Immature natural killer cell (primary cell): ENCODE measurements at regions not wholly inside any gene's neighbourhood (a gene's known extent, or its start where the extent isn't known, plus 50 kb on each side); places are given as distances from the start of the nearest gene placed in this dataset.

Experiments used
- DNase-seq, 3 donors: peaks; one replicate each; pipeline ENCODE4 v3.0.0; 2022; ENCODE audit warnings: mixed read lengths in 1 of 3
- H3K27ac Mint-ChIP-seq, 6 donors: one replicate each; pipeline ENCODE4 v1.8.0; 2020; ENCODE audit warnings: mixed read lengths in 6 of 6, mild to moderate bottlenecking in 5 of 6, inconsistent platforms in 4 of 6, moderate library complexity in 3 of 6
- H3K27me3 Mint-ChIP-seq, 3 donors: one replicate each; pipeline ENCODE4 v1.8.0; 2020 to 2021; ENCODE audit warnings: low read depth in 3 of 3, mild to moderate bottlenecking in 3 of 3, mixed read lengths in 3 of 3, moderate library complexity in 3 of 3, inconsistent platforms in 1 of 3
- H3K36me3 Mint-ChIP-seq, 3 donors: one replicate each; pipeline ENCODE4 v1.8.0; 2020; ENCODE audit warnings: mixed read lengths in 3 of 3, inconsistent platforms in 2 of 3, mild to moderate bottlenecking in 2 of 3
- H3K4me1 Mint-ChIP-seq, 2 donors: one replicate each; pipeline ENCODE4 v1.8.0; 2020; ENCODE audit warnings: inconsistent platforms in 2 of 2, mild to moderate bottlenecking in 2 of 2, mixed read lengths in 2 of 2, moderate library complexity in 1 of 2
- H3K4me3 Mint-ChIP-seq, 5 donors: one replicate each; pipeline ENCODE4 v1.8.0; 2020; ENCODE audit warnings: mild to moderate bottlenecking in 5 of 5, mixed read lengths in 5 of 5, inconsistent platforms in 3 of 5, moderate library complexity in 3 of 5
- H3K9me3 Mint-ChIP-seq, 6 donors: one replicate each; pipeline ENCODE4 v1.8.0; 2020; ENCODE audit warnings: mild to moderate bottlenecking in 6 of 6, mixed read lengths in 6 of 6, inconsistent platforms in 4 of 6, moderate library complexity in 3 of 6

DNA sequence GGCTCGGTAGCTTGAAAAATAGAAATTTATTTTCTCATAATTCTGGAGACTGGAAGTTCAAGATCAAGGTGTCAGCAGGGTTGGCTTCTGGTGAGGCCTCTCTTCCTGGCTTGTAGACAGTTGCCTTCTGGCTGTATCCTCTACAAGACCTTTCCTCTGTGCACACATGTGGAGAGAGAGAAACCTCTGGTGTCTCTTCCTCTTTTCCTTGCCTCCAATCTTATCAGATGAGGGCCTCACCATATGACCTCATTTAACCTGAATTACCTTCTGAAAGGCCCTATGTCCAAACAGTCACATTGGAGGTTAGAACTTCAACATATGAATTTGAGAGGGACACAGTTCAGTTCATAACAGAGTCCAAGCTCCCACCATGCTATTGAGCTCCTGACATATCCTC is 166.4 kb downstream of the TTC8 start:
- Mint-ChIP-seq H3K27ac (no peak overlapping the region), H3K36me3 (no peaks in the 10 kb centered on the region), H3K4me1 (no peaks in the 10 kb centered on the region), H3K4me3 (no peak overlapping the region), H3K27me3 (peaks cover 5 to 11% (median 10%) of the 10 kb centered on the region in 3 donors), H3K9me3 (peaks cover 0 to 2% (median 0%) of the 10 kb centered on the region in 6 donors)
- DNase-seq = no peak

DNA sequence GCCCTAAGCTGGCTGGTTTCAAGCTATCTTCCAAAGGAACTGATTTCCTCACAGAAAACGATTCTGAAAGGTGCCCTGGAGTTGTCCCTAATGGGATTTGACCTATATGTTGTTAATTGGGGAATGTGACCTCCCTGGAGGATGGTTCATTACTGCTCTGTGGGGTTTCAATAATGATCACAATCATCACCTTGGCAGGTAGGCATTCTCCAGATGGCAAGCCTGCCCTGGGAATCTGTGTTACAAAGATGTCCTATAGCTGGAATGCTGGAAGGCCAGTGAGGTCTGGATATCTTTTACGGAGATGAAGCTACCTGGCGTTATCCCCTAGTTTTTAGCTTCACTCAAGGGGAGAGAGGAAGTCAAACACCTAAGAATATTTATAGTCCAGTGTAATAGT is 167.6 kb downstream of the TTC8 start:
- Mint-ChIP-seq H3K36me3 (no peaks in the 10 kb centered on the region), H3K4me1 (no peaks in the 10 kb centered on the region), H3K4me3 (no peak overlapping the region), H3K9me3 (peaks cover 0 to 2% (median 0%) of the 10 kb centered on the region in 6 donors), H3K27me3 (peaks cover 5 to 12% (median 11%) of the 10 kb centered on the region in 3 donors), H3K27ac (no peak overlapping the region)
- DNase-seq = no peak

DNA sequence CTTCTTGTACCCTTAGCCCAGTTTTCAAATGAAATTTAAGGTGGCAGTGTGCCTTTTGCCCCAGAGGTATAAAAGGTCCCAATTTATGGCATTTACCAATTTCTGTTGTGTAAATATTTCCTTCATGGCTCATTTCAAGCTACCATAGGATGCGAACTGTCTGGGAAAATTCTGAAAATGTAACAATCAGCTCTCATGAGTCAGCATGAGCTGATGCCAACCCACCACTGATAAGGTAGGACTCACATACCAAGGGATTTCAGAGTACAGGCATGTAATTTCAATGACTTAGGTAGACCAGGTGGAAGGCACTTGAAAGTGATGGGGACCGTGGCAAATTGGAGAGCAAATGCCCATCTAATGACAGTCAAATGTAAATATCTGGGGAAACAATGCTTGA is 169.5 kb downstream of the TTC8 start:
- Mint-ChIP-seq H3K9me3 (peaks cover 0 to 2% (median 0%) of the 10 kb centered on the region in 6 donors), H3K4me3 (no peak overlapping the region), H3K4me1 (no peaks in the 10 kb centered on the region), H3K27ac (no peak overlapping the region), H3K36me3 (no peaks in the 10 kb centered on the region), H3K27me3 (peaks cover 7 to 13% (median 7%) of the 10 kb centered on the region in 3 donors)
- no peak for DNase-seq

DNA sequence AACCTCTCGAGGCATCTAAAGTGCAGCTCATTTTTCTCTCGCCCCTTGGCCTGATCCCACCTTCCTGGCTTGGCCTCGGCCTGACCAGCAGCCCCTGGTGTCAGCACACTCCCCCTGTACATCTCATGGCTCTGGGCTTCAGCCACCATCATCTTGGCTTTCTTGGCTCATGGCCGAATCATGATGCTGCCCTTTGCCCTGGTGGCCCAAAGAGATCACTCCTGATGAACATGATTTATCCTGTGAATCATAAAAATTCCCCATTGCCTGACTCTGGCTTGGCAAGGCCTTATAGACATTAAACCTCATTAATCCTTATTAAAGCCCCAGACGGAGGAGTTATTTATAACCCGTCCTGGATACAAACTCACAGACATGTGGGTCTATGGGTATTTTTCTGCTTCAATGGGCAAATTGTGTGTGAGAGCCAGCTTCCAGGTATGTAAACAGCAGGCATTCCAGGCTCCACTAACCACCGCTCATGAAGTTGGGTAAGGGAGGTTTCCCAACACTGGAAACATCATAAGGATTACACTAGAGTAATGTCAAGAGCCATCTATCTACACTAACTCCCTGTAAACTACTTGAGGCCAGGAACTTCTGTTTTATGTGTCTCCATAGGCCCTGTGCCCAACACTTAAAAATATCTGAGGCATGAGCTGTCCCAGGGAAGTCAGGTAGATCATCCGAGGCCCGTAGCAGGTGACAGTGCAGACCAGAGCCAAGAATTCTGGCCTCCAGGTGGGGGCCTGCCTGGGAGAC is 171.2 kb downstream of the TTC8 start:
- Mint-ChIP-seq H3K27ac (no peak overlapping the region), H3K4me1 (no peaks in the 10 kb centered on the region), H3K4me3 (no peak overlapping the region), H3K27me3 (peaks cover 7 to 8% (median 7%) of the 10 kb centered on the region in 3 donors), H3K36me3 (no peaks in the 10 kb centered on the region), H3K9me3 (peaks cover 0 to 2% (median 0%) of the 10 kb centered on the region in 6 donors)
- DNase-seq = no peak

DNA sequence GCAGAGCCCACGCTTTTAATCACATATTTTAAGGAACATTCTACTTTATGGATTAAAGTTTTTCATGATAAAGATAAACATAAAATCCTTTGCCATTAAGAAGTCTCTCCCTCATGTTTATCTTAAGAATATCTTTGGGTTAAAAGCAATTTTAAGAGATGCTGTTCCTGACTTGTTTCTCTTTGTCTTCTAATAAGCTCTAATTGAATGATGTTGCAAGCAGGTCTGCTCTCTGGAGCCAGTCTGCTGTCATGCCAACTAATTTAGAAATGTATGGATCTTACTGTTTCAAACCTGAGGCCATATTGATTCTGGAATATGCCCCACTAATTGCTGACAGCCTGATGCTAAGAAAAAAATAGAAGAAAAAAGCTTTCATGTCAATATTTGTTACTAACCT is 173.6 kb downstream of the TTC8 start:
- H3K9me3 Mint-ChIP-seq = no peaks in the 10 kb centered on the region
- no peak for DNase-seq
- peaks cover 0 to 3% (median 0%) of the 10 kb centered on the region in 3 donors for H3K36me3 Mint-ChIP-seq
- no peak overlapping the region for H3K27ac Mint-ChIP-seq
- H3K4me3 Mint-ChIP-seq = no peak overlapping the region
- no peaks in the 10 kb centered on the region for H3K4me1 Mint-ChIP-seq
- H3K27me3 Mint-ChIP-seq = peaks cover 5 to 8% (median 7%) of the 10 kb centered on the region in 3 donors

DNA sequence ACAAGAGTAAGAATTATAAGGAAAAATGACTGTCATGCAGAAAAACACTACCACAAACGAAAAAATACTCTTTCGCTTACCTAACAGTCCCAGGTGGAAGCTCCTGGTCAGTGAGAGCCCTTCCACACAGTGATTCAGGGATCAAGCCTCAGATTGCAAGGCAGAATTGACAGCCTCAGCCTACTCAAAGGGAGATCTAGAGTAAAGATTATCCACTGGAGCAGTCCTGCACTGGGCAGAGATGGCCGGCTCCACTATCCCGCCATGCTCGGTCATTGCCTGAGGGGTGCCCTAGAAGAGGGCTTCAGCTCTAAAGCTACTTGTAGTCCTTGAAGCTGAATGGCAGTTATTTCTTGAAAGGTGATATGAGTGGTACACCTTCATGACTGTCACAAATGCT is 174.7 kb downstream of the TTC8 start:
- no peaks in the 10 kb centered on the region for H3K9me3 Mint-ChIP-seq

DNA sequence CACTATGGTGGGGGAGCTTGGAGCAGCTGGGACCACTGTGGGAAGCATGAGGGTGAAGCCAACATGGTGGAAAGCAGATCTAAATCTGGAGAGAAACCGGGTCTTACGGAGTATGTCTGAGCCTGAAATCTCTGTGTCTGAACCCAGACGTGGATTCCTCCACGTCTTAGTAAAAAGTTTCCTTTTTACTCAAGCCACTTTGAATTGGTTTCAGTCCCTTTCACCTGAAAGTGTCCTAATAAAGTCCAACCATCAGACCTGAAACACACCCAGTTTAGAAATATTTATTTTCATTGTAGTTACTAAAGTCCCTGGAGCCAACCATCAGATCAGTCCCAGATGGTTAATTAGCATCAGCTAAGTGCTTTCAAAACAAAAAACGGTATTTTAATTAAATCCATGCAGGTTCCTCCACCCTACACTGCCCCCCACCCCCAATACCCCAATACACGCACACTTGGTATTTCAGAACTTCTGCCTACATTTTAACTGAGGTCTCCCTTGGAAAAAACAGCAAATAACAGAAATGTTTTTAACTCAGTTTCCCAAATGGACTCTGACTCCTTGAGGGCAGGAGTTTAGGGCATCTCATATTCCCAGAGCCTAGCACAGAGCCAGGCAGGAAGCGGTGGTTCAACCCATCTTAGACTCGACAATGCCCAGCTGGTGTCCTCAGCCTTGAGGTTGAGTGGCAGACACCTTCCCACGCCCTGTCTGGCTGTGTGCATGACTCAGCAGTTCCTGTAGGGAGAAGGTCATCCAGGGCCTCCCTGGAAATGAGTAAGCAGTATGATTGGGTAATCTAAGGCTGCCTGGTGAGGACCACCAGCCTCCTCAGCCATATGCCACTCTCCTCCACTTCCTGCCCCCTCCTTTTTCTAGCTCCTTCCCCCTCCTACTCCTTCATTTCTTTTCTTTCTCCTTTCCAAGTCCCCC is 175.8 kb downstream of the TTC8 start:
- H3K4me1 Mint-ChIP-seq = no peaks in the 10 kb centered on the region
- no peak overlapping the region for H3K4me3 Mint-ChIP-seq
- no peak overlapping the region for H3K27ac Mint-ChIP-seq
- DNase-seq = no peak
- peaks cover 2 to 9% (median 8%) of the 10 kb centered on the region in 3 donors for H3K27me3 Mint-ChIP-seq
- H3K9me3 Mint-ChIP-seq = no peaks in the 10 kb centered on the region
- peaks cover 0 to 3% (median 0%) of the 10 kb centered on the region in 3 donors for H3K36me3 Mint-ChIP-seq

More for the DNA sequence above, 174.7 kb downstream of the TTC8 start:
- Mint-ChIP-seq H3K27ac (no peak overlapping the region), H3K4me3 (no peak overlapping the region), H3K36me3 (peaks cover 0 to 3% (median 0%) of the 10 kb centered on the region in 3 donors), H3K4me1 (no peaks in the 10 kb centered on the region), H3K27me3 (peaks cover 5 to 12% (median 6%) of the 10 kb centered on the region in 3 donors)
- DNase-seq = no peak

DNA sequence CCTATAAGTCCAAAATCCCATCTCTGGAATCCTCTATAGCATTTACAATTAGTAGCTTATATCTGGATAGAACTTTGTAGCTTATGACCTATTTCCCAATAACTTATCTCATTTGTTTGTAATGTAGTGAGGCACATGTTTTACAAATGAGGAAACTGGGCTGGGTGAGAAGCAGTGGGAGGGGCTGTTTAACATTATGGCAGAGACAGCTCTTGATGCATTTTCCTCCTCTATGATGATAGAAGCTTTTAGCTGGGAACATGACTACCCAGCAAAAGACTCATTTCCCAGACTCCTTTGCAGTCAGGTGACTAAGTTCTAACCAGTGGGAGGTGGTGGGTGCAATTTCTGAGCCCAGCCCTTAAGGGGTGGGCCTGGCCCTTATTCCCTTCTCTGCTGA is 179.7 kb downstream of the TTC8 start:
- peaks cover 0 to 3% (median 0%) of the 10 kb centered on the region in 3 donors for H3K36me3 Mint-ChIP-seq
- H3K4me1 Mint-ChIP-seq = no peaks in the 10 kb centered on the region
- no peak overlapping the region for H3K27ac Mint-ChIP-seq
- no peaks in the 10 kb centered on the region for H3K9me3 Mint-ChIP-seq
- DNase-seq = no peak
- H3K4me3 Mint-ChIP-seq = no peak overlapping the region
- peaks cover 0 to 9% (median 3%) of the 10 kb centered on the region in 3 donors for H3K27me3 Mint-ChIP-seq

DNA sequence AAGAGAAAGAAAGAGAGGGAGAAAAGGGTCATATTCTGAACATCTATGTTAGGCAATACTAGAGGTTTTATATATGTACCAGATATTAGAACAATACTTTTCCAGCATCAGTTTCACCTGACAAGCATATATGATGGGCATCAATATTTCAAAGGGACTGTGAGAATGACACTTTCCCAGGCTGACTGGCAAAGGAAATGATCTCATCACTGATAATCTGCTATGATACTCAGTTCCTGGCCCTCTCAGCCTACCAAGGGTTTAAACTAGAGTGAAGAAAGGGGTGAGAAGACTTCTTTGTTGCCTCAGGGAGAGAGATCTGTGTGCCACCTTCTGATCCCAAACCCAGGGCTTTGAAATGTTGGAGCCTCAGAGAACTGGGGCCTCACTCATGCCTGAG is 183.5 kb downstream of the TTC8 start:
- Mint-ChIP-seq H3K36me3 (no peaks in the 10 kb centered on the region), H3K27ac (no peak overlapping the region), H3K4me1 (no peaks in the 10 kb centered on the region), H3K9me3 (no peaks in the 10 kb centered on the region), H3K4me3 (no peak overlapping the region), H3K27me3 (peaks cover 0 to 13% (median 7%) of the 10 kb centered on the region in 3 donors)
- DNase-seq = no peak

DNA sequence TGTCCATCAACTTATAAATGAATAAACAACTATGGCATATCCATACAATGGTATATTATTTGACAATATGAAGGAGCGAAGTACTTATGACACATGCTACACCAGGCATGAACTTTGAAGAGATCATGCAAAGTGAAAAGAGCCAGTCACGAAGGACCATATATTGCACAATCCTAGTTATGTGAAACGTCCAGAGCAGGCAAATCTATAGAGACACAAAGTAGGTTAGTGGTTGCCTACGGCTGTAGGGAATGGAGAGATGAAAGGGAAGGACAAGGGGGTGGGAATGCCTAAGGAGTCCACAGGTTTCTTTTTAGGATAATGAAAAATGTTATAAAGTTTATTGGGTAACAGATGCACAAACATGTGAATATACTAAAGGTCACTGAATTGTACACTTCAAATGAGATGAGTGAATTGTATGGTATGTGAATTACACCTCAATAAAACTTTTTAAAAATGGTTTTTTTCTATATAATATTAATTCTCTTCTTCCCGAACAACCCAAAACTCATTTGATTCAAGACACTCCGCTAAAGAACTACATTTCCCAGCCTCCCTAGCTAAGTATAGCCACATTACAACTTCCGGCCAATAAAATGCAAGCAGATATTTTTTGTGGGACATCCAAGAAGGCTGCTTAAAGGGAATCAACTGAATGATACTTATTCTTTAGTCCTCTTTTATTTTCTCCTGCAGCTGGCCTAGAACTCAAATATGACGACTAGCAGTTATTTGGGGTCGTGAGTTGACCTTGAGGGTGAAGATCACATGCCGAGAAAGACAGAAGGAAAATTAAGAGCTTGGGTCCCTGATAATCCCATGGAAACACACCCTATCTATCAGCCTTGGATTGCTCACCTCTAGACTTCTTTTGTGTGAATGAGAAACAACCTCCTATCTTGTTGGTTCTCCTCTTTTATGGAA is 187.2 kb downstream of the TTC8 start:
- Mint-ChIP-seq H3K9me3 (no peaks in the 10 kb centered on the region), H3K27me3 (peaks cover 0 to 10% (median 6%) of the 10 kb centered on the region in 3 donors), H3K4me1 (no peaks in the 10 kb centered on the region), H3K27ac (no peak overlapping the region), H3K36me3 (no peaks in the 10 kb centered on the region), H3K4me3 (no peak overlapping the region)
- no peak for DNase-seq

DNA sequence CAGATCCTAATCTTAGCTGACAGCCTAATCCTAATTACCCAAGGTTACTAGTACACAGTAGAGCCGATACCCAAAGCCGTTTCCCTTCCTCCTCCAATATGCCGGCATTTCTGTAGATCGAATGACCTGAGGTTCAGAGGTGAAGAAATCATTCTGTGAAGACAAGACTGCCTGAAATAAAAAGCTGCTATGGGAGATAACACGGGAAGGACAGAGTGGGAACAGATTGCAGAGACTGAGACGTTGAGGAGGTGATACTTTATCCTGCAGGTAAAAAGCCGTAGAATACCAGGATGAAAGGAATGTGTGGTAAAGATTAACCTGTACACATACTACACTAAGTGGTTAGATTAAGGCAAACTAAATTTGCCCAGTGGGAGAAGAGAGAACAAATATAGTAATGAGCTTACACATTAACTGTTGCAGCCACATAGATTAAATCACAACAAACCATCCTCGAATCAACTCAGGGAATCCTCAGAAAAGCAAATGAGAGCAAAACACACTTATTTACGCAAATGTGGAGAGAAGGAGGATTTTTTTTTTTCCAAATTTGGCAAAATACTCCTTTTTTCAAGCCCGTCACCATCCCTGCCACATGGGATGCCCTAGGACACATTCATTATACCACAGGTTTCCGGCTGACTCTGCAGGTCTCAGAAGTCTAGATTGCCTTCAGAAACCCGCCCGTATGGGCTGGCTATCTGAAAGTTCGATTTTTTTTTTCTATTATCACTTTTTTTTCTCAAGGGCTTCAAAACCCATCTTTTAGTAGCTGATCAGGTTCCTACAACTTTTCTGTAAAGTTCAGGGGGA is 188.0 kb downstream of the TTC8 start:
- Mint-ChIP-seq H3K27me3 (peaks cover 0 to 10% (median 6%) of the 10 kb centered on the region in 3 donors), H3K4me1 (no peaks in the 10 kb centered on the region), H3K27ac (no peak overlapping the region), H3K9me3 (no peaks in the 10 kb centered on the region), H3K36me3 (no peaks in the 10 kb centered on the region), H3K4me3 (no peak overlapping the region)
- no peak for DNase-seq

DNA sequence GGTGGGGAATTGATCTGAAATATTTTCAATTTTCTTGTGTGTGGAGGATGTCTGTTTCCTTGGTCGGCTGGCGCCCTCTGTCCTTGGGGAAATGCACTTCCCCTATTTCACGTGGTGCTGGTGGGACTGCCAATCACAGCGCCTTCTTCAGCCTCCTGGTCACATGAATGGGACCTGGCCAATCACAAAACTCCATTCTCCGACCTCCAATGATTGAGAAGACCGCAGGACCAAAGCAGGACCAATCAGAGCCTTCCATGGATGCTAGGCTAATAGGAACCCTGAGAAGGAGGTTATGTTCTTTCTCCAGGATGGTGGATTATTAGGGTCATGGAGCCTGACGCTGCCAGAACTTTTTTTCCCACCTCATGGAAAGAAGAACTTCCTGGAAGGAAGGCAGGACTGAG is 188.7 kb downstream of the TTC8 start:
- H3K9me3 Mint-ChIP-seq = no peaks in the 10 kb centered on the region
- peaks cover 0 to 10% (median 6%) of the 10 kb centered on the region in 3 donors for H3K27me3 Mint-ChIP-seq
- H3K4me1 Mint-ChIP-seq = no peaks in the 10 kb centered on the region
- no peak for DNase-seq
- H3K27ac Mint-ChIP-seq = no peak overlapping the region
- no peaks in the 10 kb centered on the region for H3K36me3 Mint-ChIP-seq
- no peak overlapping the region for H3K4me3 Mint-ChIP-seq
